ENCODE measurements at regions not wholly inside any gene's neighbourhood (a gene's known extent, or its start where the extent isn't known, plus 50 kb on each side); places are given as distances from the start of the nearest gene placed in this dataset.

GRCh38 chr12:89971880-89972279 lies 263.2 kb upstream of the ATP2B1 start:
- TF ChIP-seq YBX1 (IDR thresholded peaks at IDR 0.05) (no peak), GABPA (IDR thresholded peaks at IDR 0.05; ENCODE audit: low read depth) (no peak), CTCF (IDR thresholded peaks at IDR 0.05 in 2 of 3, conservative IDR thresholded peaks at IDR 0.05 in 1 of 3; ENCODE audit: control insufficient read depth in 2 of 3, extremely low read depth in 1 of 3, insufficient read depth in 1 of 3, low read depth in 3 of 3, low read length in 3 of 3) (no peak), POLR2AphosphoS5 (IDR thresholded peaks at IDR 0.05; ENCODE audit: low read length) (no peak), POLR2A (IDR thresholded peaks at IDR 0.05; ENCODE audit: low read depth, low read length) (no peak), BCL3 (IDR thresholded peaks at IDR 0.05; ENCODE audit: borderline replicate concordance, insufficient read depth, low read depth, low read length, poor library complexity, severe bottlenecking) (no peak), BRCA1 (IDR thresholded peaks at IDR 0.05; ENCODE audit: low read depth, low read length) (no peak), ZNF687 (IDR thresholded peaks at IDR 0.05) (no peak), SIN3A (IDR thresholded peaks at IDR 0.05; ENCODE audit: low read depth, low read length) (no peak), RAD21 (IDR thresholded peaks at IDR 0.05; ENCODE audit: insufficient read depth, low read depth, low read length) (no peak), ZNF384 (IDR thresholded peaks at IDR 0.05; ENCODE audit: borderline replicate concordance, low read depth, low read length) (no peak), ZBTB33 (IDR thresholded peaks at IDR 0.05) (no peak), ESRRA (IDR thresholded peaks at IDR 0.05; ENCODE audit: low read length) (no peak), POLR2AphosphoS2 (IDR thresholded peaks at IDR 0.05; ENCODE audit: low read depth, low read length) (no peak)

All from GM12878 (cell line).